ENCODE measurements at regions not wholly inside any gene's neighbourhood (a gene's known extent, or its start where the extent isn't known, plus 50 kb on each side); places are given as distances from the start of the nearest gene placed in this dataset.

DNA sequence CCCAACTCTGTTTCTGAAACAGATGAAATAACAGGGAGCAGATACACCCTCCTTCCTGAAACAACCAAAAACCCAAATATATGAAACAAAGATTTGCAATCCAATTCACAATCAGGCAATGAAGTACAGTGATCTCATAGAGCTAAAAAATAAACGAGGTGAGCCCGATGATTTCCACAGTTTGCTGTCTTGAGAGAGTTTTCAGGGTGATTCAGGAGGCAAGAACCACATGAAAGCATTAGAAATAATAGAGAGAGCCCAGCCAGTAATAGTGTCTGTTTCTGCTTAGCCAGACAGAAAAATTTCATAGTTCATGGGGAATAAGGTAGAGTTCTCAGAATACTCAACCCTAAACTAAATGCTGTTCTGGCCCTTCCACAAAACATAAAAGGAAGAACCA is 296.2 kb downstream of the PDHA2 start:
- peaks cover 0 to 4% (median 0%) of the 10 kb centered on the region in 12 donors for H3K9me3 ChIP-seq
- TF ChIP-seq, protein P1, sequence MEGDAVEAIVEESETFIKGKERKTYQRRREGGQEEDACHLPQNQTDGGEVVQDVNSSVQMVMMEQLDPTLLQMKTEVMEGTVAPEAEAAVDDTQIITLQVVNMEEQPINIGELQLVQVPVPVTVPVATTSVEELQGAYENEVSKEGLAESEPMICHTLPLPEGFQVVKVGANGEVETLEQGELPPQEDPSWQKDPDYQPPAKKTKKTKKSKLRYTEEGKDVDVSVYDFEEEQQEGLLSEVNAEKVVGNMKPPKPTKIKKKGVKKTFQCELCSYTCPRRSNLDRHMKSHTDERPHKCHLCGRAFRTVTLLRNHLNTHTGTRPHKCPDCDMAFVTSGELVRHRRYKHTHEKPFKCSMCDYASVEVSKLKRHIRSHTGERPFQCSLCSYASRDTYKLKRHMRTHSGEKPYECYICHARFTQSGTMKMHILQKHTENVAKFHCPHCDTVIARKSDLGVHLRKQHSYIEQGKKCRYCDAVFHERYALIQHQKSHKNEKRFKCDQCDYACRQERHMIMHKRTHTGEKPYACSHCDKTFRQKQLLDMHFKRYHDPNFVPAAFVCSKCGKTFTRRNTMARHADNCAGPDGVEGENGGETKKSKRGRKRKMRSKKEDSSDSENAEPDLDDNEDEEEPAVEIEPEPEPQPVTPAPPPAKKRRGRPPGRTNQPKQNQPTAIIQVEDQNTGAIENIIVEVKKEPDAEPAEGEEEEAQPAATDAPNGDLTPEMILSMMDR (IDR thresholded peaks at IDR 0.05), result no peak
- no peak overlapping the region for H3K27ac ChIP-seq
- H3K27me3 ChIP-seq, result no peaks in the 10 kb centered on the region
- intact Hi-C loops (cut with DNase I), result no loop called here
- no peak overlapping the region for H3K4me3 ChIP-seq
- 83 to 86% (median 85%) methylated on average over 2 of the region's 2 CpGs for WGBS, 4 donors
- H3K4me1 ChIP-seq, result no peaks in the 10 kb centered on the region
- DNase-seq (no peak), ATAC-seq (no peak)
- no peaks in the 10 kb centered on the region for H3K36me3 ChIP-seq

DNA sequence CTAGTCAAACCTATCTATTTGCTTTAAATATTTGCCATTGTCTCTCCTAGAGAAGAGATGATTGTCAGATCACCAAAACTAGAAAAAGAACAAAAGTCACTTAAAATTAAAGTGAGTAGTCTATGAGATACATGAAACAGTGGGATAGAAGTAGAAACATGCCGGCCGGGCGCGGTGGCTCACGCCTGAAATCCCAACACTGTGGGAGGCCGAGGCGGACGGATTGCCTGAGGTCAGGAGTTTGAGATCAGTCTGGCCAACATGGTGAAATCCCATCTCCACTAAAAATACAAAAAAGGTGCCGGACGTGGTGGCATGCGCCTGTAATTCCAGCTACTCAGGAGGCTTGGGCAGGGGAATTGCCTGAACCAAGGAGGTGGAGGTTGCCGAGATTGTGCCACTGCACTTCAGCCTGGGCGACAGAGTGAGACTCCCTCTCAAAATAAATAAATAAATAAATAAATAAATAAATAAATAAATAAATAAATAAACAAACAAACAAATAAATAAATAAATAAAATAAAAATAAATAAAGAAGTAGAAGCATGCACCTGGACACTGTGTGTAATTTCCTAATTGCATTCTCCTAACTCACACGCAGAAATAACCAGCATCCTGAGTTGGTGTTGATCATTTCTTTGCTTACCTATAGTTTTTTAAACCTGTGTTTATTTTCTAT is 299.5 kb downstream of the PDHA2 start:
- 95 to 97% (median 96%) methylated on average over 14 of the region's 14 CpGs for WGBS, 4 donors
- no peak overlapping the region for H3K4me3 ChIP-seq
- ATAC-seq (no peak), DNase-seq (no peak)
- H3K9me3 ChIP-seq, result peaks cover 0 to 4% (median 0%) of the 10 kb centered on the region in 12 donors
- H3K27ac ChIP-seq, result no peak overlapping the region
- H3K27me3 ChIP-seq, result no peaks in the 10 kb centered on the region
- no peaks in the 10 kb centered on the region for H3K36me3 ChIP-seq
- intact Hi-C loops (cut with DNase I), result no loop called here
- TF ChIP-seq, protein P1 (IDR thresholded peaks at IDR 0.05), result no peak
- no peak for TF ChIP-seq POLR2A (IDR thresholded peaks at IDR 0.05)
- H3K4me1 ChIP-seq, result no peaks in the 10 kb centered on the region

DNA sequence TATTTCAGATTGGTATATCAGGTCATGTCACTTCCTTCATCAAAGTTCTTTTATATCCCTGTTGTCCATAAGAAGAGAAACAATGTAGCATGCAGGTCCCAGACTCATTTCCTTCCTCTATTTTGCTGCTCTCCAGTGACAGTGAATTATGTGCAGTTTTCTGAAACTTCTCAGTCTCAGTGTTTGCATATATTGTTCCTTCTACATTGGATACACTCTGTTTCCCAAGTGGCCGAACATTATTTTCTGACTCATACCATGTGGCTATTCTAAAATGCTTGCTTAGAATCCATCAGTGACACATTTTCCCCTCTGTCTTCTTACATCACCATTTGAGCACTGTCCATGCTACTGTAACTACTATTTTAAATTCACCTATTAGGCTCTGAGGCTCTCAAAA is 305.7 kb downstream of the PDHA2 start:
- DNase-seq, result no peak
- no peak overlapping the region for H3K27ac ChIP-seq
- TF ChIP-seq POLR2A (IDR thresholded peaks at IDR 0.05), result no peak
- TF ChIP-seq, protein P1 (IDR thresholded peaks at IDR 0.05), result no peak
- no peak for ATAC-seq
- no peaks in the 10 kb centered on the region for H3K9me3 ChIP-seq
- intact Hi-C loops (cut with DNase I), result no loop called here
- H3K4me1 ChIP-seq, result no peaks in the 10 kb centered on the region
- H3K4me3 ChIP-seq, result no peak overlapping the region
- no peaks in the 10 kb centered on the region for H3K36me3 ChIP-seq
- no peaks in the 10 kb centered on the region for H3K27me3 ChIP-seq
- 44 to 58% (median 51%) methylated on average over 1 of the region's 1 CpG for WGBS, 4 donors

DNA sequence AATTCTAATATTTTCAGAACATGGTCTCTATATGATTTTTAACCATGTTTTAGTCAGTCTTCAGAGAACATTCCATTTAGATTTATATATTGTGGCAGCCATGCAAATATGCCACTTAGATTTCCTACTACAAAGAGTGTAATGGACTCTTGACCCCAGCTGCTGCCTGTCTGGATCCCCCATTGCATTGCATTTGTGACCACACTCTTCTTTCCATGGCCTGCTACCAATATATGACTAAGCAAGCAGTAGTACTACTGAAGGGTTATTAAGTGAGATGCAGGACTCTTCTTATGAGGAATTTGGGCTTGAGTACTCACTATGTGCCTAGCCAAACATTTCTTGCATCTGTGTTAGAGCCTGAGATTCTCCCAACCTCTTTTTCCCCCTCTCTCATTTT is 306.8 kb downstream of the PDHA2 start:
- Histone ChIP-seq H3K9me3 (no peaks in the 10 kb centered on the region), H3K4me1 (no peaks in the 10 kb centered on the region), H3K27me3 (no peaks in the 10 kb centered on the region), H3K4me3 (no peak overlapping the region), H3K27ac (no peak overlapping the region), H3K36me3 (no peaks in the 10 kb centered on the region)
- DNase-seq (no peak), ATAC-seq (no peak)
- intact Hi-C loops (cut with DNase I), result no loop called here
- no peak for TF ChIP-seq POLR2A (IDR thresholded peaks at IDR 0.05)
- TF ChIP-seq, protein P1 (IDR thresholded peaks at IDR 0.05), result no peak
